Medulla oblongata (tissue), 1 donor: ENCODE measurements at regions not wholly inside any gene's neighbourhood (a gene's known extent, or its start where the extent isn't known, plus 50 kb on each side); places are given as distances from the start of the nearest gene placed in this dataset.

Experiments used
- DNase-seq: peaks from one replicate; pipeline ENCODE4 v3.0.0-alpha.2; 2015; ENCODE audit errors: extremely low spot score

DNA sequence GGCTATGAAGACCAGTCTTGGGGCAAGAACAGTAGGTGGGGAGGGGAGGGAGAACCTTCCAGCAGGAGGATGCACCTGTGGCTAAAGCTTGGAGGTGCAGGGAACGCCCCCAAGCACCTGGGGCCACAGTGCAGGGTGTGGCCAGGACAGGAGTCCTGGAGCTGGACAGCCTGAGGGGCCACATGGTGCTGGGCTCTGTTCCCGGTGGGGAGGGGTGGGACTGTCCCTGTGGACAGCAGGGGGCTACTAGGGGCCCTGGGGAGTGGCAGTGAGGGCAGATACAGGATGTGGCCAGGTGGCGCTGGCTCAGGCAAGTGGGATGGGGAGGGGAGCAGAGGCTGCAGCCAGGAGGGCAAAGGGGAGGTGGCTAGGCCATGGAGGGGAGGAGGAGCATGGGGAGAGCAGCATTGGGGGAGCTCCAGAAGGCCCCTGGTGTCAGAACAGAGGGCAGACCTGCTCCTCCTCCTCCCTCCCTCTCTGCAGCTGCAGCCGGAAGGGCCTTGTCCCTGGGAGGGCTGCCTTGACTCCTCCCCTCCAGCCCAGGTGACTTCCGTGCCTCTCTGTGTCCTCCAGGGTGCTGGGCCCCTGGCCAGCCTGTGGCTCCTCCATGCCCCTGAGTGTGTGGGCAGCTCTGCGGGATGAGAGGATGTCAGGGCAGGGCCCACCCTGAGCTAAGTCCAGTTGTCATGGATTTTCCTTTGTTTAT is 68.4 kb upstream of the DLK1 start:
- no peak for DNase-seq

GRCh38 chr14:100659345-100660001 is 67.2 kb upstream of the DLK1 start:
- DNase-seq, result no peak

- DNase-seq, result no peak
Observed at GRCh38 chr14:100660498-100660881, 66.2 kb upstream of the DLK1 start.

- DNase-seq, result no peak
Observed at GRCh38 chr14:100660882-100661635, 65.6 kb upstream of the DLK1 start.

GRCh38 chr14:100662879-100663760 is 63.6 kb upstream of the DLK1 start:
- peak; percentile 82 for DNase-seq

DNA sequence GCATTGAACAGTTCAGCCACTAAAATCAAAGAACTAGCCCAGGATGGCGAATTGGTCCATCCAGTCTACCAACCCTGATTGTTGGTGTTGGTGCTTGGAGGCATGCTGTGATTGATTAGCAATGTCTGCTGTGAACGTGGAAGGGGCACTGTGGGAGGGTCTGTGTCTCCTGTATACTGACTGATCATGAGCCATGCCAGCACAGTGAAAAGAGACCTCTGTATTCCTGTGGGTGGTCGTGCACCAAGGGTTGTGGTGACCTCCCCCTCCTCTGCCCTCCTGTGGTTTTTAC is 63.0 kb upstream of the DLK1 start:
- no peak for DNase-seq

- DNase-seq, result no peak
Observed at GRCh38 chr14:100664231-100664630, 62.5 kb upstream of the DLK1 start.

DNA sequence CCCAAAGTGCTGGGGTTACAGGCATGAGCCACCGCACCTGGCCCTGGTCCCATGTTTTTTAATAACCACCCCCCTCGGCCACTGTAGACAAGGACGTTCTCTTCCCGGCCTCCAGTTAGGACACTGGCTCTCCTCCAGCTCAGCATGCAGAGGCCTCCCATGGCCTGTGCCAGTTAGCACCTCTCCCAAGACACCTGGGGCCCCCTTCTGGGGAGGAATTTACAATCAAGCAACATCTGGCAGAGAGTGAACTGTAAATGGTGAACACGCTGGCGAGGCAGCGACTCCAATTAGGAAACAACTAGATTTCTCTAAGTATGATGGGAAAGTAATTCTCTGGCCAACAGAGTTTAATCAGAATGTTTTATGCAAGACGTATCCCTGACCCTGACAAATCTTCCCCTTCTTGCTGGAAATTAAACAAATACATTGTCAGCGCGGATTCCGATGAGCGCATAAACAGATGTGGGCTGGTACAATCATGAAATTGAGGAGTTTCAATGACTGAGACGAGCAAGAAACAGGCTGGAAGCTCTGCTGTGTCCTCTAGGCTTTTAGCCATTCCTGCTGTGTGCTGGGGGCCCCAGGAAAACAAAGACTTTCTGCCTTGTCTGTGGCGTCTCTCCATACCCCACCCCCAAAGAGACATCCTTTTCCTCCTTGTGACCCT is 61.7 kb upstream of the DLK1 start:
- no peak for DNase-seq

GRCh38 chr14:100665511-100666032 is 61.1 kb upstream of the DLK1 start:
- no peak for DNase-seq

GRCh38 chr14:100666403-100666802 is 60.3 kb upstream of the DLK1 start:
- no peak for DNase-seq

GRCh38 chr14:100666851-100667250 is 59.8 kb upstream of the DLK1 start:
- DNase-seq, result no peak

DNA sequence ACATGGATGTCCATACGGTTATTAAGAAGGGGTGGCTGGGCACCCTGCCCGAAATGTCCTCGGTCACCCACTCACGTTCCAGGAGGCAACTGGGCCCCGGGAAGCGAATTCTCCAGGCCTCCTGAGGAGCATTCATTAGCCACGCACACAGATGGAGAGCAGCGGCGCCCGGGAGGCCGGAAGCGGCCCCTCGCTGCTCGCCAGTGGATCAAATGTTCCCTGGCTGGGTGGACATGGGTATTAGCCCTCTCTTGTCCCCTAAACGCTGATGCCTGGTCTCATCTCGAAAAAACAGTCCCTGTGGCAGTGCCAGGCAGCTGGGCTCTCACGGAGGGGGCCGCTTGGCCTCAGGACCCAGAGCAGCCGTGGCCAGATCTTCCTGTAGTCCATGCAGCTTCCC is 59.0 kb upstream of the DLK1 start:
- DNase-seq, result no peak

GRCh38 chr14:100668352-100668751 is 58.3 kb upstream of the DLK1 start:
- DNase-seq, result no peak

GRCh38 chr14:100669011-100669412 is 57.7 kb upstream of the DLK1 start:
- DNase-seq, result no peak

GRCh38 chr14:100669468-100669867 is 57.2 kb upstream of the DLK1 start:
- no peak for DNase-seq

- no peak for DNase-seq
Observed at GRCh38 chr14:100670017-100670752, 56.5 kb upstream of the DLK1 start.

GRCh38 chr14:100670753-100671049 is 56.0 kb upstream of the DLK1 start:
- no peak for DNase-seq

- DNase-seq, result no peak
Observed at GRCh38 chr14:100671386-100671901, 55.2 kb upstream of the DLK1 start.

DNA sequence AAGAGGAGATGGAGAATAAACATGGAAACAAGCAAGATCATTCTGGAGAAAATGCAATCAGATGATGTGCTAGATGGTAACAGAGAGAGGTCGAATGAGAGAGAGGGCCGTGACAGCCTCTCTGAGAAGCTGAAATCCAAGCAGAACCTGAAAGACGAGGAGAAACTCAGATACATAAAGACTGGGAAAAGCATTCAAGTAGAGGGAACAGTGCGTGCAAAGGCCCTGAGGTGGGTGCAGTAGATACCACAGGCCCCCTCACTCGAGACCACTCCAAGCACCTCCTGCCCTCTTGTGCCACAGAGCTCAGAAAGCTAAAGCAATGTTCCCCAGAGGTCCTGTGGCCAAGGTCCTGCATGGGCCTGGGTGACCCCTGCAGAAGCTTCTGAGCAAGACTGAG is 54.8 kb upstream of the DLK1 start:
- no peak for DNase-seq

GRCh38 chr14:100673085-100673806 is 53.4 kb upstream of the DLK1 start:
- no peak for DNase-seq
